ENCODE measurements at regions not wholly inside any gene's neighbourhood (a gene's known extent, or its start where the extent isn't known, plus 50 kb on each side); places are given as distances from the start of the nearest gene placed in this dataset.

DNA sequence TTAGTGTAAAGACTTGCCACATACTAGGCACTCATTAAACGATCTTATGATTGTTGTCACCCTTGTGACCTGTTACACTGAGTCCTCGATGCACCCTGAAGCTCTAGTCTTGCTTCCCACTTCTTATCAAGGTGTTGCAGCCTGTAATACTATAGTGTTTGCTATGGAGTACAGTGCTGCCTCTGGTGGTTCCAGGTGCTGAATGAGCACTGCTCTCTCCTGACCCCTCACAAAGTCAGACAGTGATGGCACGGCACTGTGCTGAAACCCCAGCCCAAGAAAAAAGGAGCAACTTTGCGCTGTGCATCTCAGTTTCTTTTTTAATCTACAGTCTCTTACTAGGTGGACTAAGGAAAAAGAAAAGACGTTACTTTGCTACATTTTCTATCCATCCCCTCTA, 106.3 kb downstream of the GC start (continued):
- TF ChIP-seq, protein P1, sequence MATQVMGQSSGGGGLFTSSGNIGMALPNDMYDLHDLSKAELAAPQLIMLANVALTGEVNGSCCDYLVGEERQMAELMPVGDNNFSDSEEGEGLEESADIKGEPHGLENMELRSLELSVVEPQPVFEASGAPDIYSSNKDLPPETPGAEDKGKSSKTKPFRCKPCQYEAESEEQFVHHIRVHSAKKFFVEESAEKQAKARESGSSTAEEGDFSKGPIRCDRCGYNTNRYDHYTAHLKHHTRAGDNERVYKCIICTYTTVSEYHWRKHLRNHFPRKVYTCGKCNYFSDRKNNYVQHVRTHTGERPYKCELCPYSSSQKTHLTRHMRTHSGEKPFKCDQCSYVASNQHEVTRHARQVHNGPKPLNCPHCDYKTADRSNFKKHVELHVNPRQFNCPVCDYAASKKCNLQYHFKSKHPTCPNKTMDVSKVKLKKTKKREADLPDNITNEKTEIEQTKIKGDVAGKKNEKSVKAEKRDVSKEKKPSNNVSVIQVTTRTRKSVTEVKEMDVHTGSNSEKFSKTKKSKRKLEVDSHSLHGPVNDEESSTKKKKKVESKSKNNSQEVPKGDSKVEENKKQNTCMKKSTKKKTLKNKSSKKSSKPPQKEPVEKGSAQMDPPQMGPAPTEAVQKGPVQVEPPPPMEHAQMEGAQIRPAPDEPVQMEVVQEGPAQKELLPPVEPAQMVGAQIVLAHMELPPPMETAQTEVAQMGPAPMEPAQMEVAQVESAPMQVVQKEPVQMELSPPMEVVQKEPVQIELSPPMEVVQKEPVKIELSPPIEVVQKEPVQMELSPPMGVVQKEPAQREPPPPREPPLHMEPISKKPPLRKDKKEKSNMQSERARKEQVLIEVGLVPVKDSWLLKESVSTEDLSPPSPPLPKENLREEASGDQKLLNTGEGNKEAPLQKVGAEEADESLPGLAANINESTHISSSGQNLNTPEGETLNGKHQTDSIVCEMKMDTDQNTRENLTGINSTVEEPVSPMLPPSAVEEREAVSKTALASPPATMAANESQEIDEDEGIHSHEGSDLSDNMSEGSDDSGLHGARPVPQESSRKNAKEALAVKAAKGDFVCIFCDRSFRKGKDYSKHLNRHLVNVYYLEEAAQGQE (IDR thresholded peaks at IDR 0.05; ENCODE audit: low read depth) = no peak
- TF ChIP-seq FOSL1 (IDR thresholded peaks at IDR 0.05; ENCODE audit: low read depth) = no peak
- no peak for TF ChIP-seq POLR2A (IDR thresholded peaks at IDR 0.05; ENCODE audit: borderline replicate concordance, extremely low read depth, insufficient read depth, insufficient read length)
- no peak for TF ChIP-seq TCF7L2 (IDR thresholded peaks at IDR 0.05; ENCODE audit: borderline replicate concordance, extremely low read depth, insufficient read depth, insufficient read length)
- TF ChIP-seq, protein P2, sequence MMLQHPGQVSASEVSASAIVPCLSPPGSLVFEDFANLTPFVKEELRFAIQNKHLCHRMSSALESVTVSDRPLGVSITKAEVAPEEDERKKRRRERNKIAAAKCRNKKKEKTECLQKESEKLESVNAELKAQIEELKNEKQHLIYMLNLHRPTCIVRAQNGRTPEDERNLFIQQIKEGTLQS (IDR thresholded peaks at IDR 0.05) = no peak
- TF ChIP-seq POLR2AphosphoS5 (IDR thresholded peaks at IDR 0.05; ENCODE audit: low read depth, low read length) = no peak
- TF ChIP-seq SRF (IDR thresholded peaks at IDR 0.05; ENCODE audit: low read depth) = no peak
- no peak for TF ChIP-seq EZH2 (IDR thresholded peaks at IDR 0.05)
- TF ChIP-seq ZFX (IDR thresholded peaks at IDR 0.05) = no peak
- no peak for TF ChIP-seq ELF1 (IDR thresholded peaks at IDR 0.05; ENCODE audit: borderline replicate concordance, low read depth)

DNA sequence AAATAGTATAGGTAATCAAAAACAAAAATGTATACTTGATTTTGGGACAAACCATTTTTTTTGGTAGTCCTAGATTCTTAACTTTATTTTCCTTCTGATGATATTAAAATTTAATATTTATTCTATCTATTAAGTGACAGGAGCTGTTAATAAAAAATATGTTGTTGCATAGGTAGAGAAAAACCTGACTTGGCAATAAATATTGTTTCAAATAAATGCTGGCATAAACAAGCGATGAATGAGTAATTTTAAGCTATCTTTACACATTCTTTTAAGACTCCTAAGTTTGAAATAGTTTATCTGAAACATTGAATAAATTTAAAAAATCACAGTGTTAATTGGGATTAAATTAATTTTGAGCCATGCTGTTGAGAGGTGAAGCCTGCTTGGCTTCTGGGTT, 114.6 kb downstream of the GC start:
- Histone ChIP-seq H2AFZ (ENCODE audit: low read depth, low read length, poor library complexity, severe bottlenecking) (no peak overlapping the region), H3K9me3 (ENCODE audit: control insufficient read depth in 1 of 2, insufficient read depth in 1 of 2, low read depth in 1 of 2, low read length in 2 of 2) (no peaks in the 10 kb centered on the region), H3K79me2 (ENCODE audit: insufficient read depth, low read length) (no peaks in the 10 kb centered on the region), H3K9ac (ENCODE audit: low read length) (no peak overlapping the region), H3K27ac (ENCODE audit: low read depth, low read length) (no peak overlapping the region), H3K36me3 (ENCODE audit: control insufficient read depth in 1 of 2, insufficient read depth in 2 of 2, low read length in 2 of 2) (no peaks in the 10 kb centered on the region), H3K4me1 (ENCODE audit: control insufficient read depth in 1 of 2, insufficient read depth in 2 of 2, low read length in 2 of 2) (no peaks in the 10 kb centered on the region), H3K4me3 (replicated peaks in 1 of 2; ENCODE audit: low read depth in 1 of 2, low read length in 2 of 2) (no peak overlapping the region), H3K9me2 (ENCODE audit: insufficient read depth) (no peaks in the 10 kb centered on the region), H3K4me2 (ENCODE audit: low read length) (no peak overlapping the region), H3K27me3 (ENCODE audit: insufficient read depth, low read length) (no peaks in the 10 kb centered on the region), H4K20me1 (ENCODE audit: insufficient read depth) (no peaks in the 10 kb centered on the region)
- CTCF ChIA-PET = no interaction called here
- RAD21 ChIA-PET (ENCODE audit: low non-redundant PET in 1 of 2, low total read pairs in 2 of 2, uncharacterized antibody in 2 of 2, unreplicated experiment in 2 of 2) = no interaction called here
- intact Hi-C loops (cut with micrococcal nuclease) = no loop called here
- no TSS peak for BruUV-seq (replicated peaks)
- POLR2A ChIA-PET = no interaction called here
- ATAC-seq (no peak), DNase-seq (ENCODE audit: low read depth, low spot score) (no peak)
- TF ChIP-seq CBX3 (IDR thresholded peaks at IDR 0.05; ENCODE audit: low read depth) (no peak), FOSL1 (IDR thresholded peaks at IDR 0.05; ENCODE audit: low read depth) (no peak), ELF1 (IDR thresholded peaks at IDR 0.05; ENCODE audit: borderline replicate concordance, low read depth) (no peak), SP1 (IDR thresholded peaks at IDR 0.05; ENCODE audit: low read depth) (no peak), POLR2A (IDR thresholded peaks at IDR 0.05; ENCODE audit: borderline replicate concordance, extremely low read depth, insufficient read depth, insufficient read length) (no peak), EZH2phosphoT487 (IDR thresholded peaks at IDR 0.05; ENCODE audit: borderline replicate concordance) (no peak), CEBPB (IDR thresholded peaks at IDR 0.05; ENCODE audit: low read depth) (no peak)
- TF ChIP-seq, protein P2 (IDR thresholded peaks at IDR 0.05) = no peak
- TF ChIP-seq, protein P3, sequence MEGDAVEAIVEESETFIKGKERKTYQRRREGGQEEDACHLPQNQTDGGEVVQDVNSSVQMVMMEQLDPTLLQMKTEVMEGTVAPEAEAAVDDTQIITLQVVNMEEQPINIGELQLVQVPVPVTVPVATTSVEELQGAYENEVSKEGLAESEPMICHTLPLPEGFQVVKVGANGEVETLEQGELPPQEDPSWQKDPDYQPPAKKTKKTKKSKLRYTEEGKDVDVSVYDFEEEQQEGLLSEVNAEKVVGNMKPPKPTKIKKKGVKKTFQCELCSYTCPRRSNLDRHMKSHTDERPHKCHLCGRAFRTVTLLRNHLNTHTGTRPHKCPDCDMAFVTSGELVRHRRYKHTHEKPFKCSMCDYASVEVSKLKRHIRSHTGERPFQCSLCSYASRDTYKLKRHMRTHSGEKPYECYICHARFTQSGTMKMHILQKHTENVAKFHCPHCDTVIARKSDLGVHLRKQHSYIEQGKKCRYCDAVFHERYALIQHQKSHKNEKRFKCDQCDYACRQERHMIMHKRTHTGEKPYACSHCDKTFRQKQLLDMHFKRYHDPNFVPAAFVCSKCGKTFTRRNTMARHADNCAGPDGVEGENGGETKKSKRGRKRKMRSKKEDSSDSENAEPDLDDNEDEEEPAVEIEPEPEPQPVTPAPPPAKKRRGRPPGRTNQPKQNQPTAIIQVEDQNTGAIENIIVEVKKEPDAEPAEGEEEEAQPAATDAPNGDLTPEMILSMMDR (IDR thresholded peaks at IDR 0.05 in 2 of 3, conservative IDR thresholded peaks at IDR 0.05 in 1 of 3; ENCODE audit: borderline replicate concordance in 1 of 3, insufficient read depth in 1 of 3, low read depth in 2 of 3, low read length in 2 of 3) = no peak
- TF ChIP-seq, protein P1 (IDR thresholded peaks at IDR 0.05; ENCODE audit: low read depth) = no peak
- TF ChIP-seq, protein P4, sequence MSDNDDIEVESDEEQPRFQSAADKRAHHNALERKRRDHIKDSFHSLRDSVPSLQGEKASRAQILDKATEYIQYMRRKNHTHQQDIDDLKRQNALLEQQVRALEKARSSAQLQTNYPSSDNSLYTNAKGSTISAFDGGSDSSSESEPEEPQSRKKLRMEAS (IDR thresholded peaks at IDR 0.05) = no peak
